Pulmonary artery endothelial cell (primary cell): ENCODE measurements at regions not wholly inside any gene's neighbourhood (a gene's known extent, or its start where the extent isn't known, plus 50 kb on each side); places are given as distances from the start of the nearest gene placed in this dataset.
"Not testable (repeated sequence)": the region's sequence is repeated elsewhere in the genome, so short reads cannot be mapped to it uniquely, and the experiment has no call there.

Source experiments
- DNase-seq: peaks from one replicate; pipeline ENCODE4 v3.0.0-alpha.2; 2011; ENCODE audit warnings: low read depth, low spot score

GRCh38 chr3:177804646-177805045 lies 607.4 kb upstream of the TBL1XR1 start:
- DNase-seq, result no peak

GRCh38 chr3:177807150-177807875 lies 610.0 kb upstream of the TBL1XR1 start:
- no peak for DNase-seq

GRCh38 chr3:177808928-177809478 lies 611.7 kb upstream of the TBL1XR1 start:
- not testable (repeated sequence) for DNase-seq

- DNase-seq, result peak; percentile 39
Observed at GRCh38 chr3:177810162-177810623, 612.9 kb upstream of the TBL1XR1 start.

- DNase-seq, result no peak
Observed at GRCh38 chr3:177811112-177811511, 613.8 kb upstream of the TBL1XR1 start.

- DNase-seq, result no peak
Observed at GRCh38 chr3:177811835-177812234, 614.6 kb upstream of the TBL1XR1 start.

- DNase-seq, result no peak
Observed at GRCh38 chr3:177812492-177812891, 615.2 kb upstream of the TBL1XR1 start.

GRCh38 chr3:177813322-177813721 lies 616.0 kb upstream of the TBL1XR1 start:
- peak; percentile 79 for DNase-seq

GRCh38 chr3:177816667-177817208 lies 619.5 kb upstream of the TBL1XR1 start:
- peak; percentile 47 for DNase-seq

- no peak for DNase-seq
Observed at GRCh38 chr3:177817751-177818150, 620.5 kb upstream of the TBL1XR1 start.

- DNase-seq, result no peak
Observed at GRCh38 chr3:177818712-177819240, 621.5 kb upstream of the TBL1XR1 start.

- DNase-seq, result no peak
Observed at GRCh38 chr3:177820683-177821316, 623.5 kb upstream of the TBL1XR1 start.

- no peak for DNase-seq
Observed at GRCh38 chr3:177822681-177823096, 625.4 kb upstream of the TBL1XR1 start.

GRCh38 chr3:177823701-177824189 lies 626.5 kb upstream of the TBL1XR1 start:
- DNase-seq, result no peak

GRCh38 chr3:177824190-177824786 lies 627.0 kb upstream of the TBL1XR1 start:
- peak; percentile 64 for DNase-seq

- no peak for DNase-seq
Observed at GRCh38 chr3:177824841-177825240, 627.6 kb upstream of the TBL1XR1 start.

GRCh38 chr3:177826253-177826652 lies 629.0 kb upstream of the TBL1XR1 start:
- no peak for DNase-seq

- no peak for DNase-seq
Observed at GRCh38 chr3:177827511-177828207, 630.4 kb upstream of the TBL1XR1 start.

GRCh38 chr3:177828208-177828565 lies 630.9 kb upstream of the TBL1XR1 start:
- no peak for DNase-seq

GRCh38 chr3:177830411-177830849 lies 633.1 kb upstream of the TBL1XR1 start:
- DNase-seq, result no peak

- no peak for DNase-seq
Observed at GRCh38 chr3:177831361-177831760, 634.1 kb upstream of the TBL1XR1 start.
